ENCODE measurements at regions not wholly inside any gene's neighbourhood (a gene's known extent, or its start where the extent isn't known, plus 50 kb on each side); places are given as distances from the start of the nearest gene placed in this dataset.
"Not testable (repeated sequence)": the region's sequence is repeated elsewhere in the genome, so short reads cannot be mapped to it uniquely, and the experiment has no call there.

- peaks cover 15 to 29% (median 15%) of the 10 kb centered on the region in 3 donors for H3K9me3 Mint-ChIP-seq
- H3K36me3 Mint-ChIP-seq; POLR2A ChIA-PET; H3K27me3 Mint-ChIP-seq; H3K4me3 Mint-ChIP-seq; H3K9me3 ChIP-seq; H3K4me1 Mint-ChIP-seq; H3K27ac ChIP-seq (ENCODE audit: low read length); ATAC-seq (replicated peaks in 1 of 4); CTCF ChIA-PET; H3K4me1 ChIP-seq (ENCODE audit: control insufficient read depth in 1 of 2, extremely low read depth in 1 of 2, insufficient read depth in 2 of 2, low read length in 2 of 2); DNase-seq; H3K4me3 ChIP-seq (ENCODE audit: control insufficient read depth in 1 of 2, extremely low read depth in 1 of 2, low read length in 1 of 2); H3K27me3 ChIP-seq (replicated peaks in 1 of 2; ENCODE audit: control insufficient read depth in 2 of 2, extremely low read depth in 1 of 2, insufficient read depth in 2 of 2, low read length in 1 of 2); H3K27ac Mint-ChIP-seq; H3K36me3 ChIP-seq (ENCODE audit: control insufficient read depth in 2 of 2, extremely low read depth in 1 of 2, insufficient read depth in 1 of 2, low read length in 1 of 2): not testable (repeated sequence)
- WGBS (ENCODE audit: insufficient coverage) = 86% methylated on average over 20 of the region's 26 CpGs
Measured at GRCh38 chr3:166423824-166424513, 586.7 kb upstream of the BCHE start.

- no peak overlapping the region for H3K4me3 ChIP-seq (ENCODE audit: control insufficient read depth in 1 of 2, extremely low read depth in 1 of 2, low read length in 1 of 2)
- H3K36me3 Mint-ChIP-seq = no peaks in the 10 kb centered on the region
- H3K9me3 ChIP-seq = no peaks in the 10 kb centered on the region
- ChIA-PET POLR2A (no interaction called here), CTCF (no interaction called here)
- no peak for DNase-seq
- peaks cover 15 to 39% (median 19%) of the 10 kb centered on the region in 3 donors for H3K9me3 Mint-ChIP-seq
- no peaks in the 10 kb centered on the region for H3K4me1 Mint-ChIP-seq
- no peak overlapping the region for H3K4me3 Mint-ChIP-seq
- no peak overlapping the region for H3K27ac ChIP-seq (ENCODE audit: low read length)
- no peaks in the 10 kb centered on the region for H3K27me3 ChIP-seq (replicated peaks in 1 of 2; ENCODE audit: control insufficient read depth in 2 of 2, extremely low read depth in 1 of 2, insufficient read depth in 2 of 2, low read length in 1 of 2)
- no peak overlapping the region for H3K27ac Mint-ChIP-seq
- ATAC-seq (replicated peaks in 1 of 4) = no peak
- no peaks in the 10 kb centered on the region for H3K27me3 Mint-ChIP-seq
- no peaks in the 10 kb centered on the region for H3K36me3 ChIP-seq (ENCODE audit: control insufficient read depth in 2 of 2, extremely low read depth in 1 of 2, insufficient read depth in 1 of 2, low read length in 1 of 2)
- H3K4me1 ChIP-seq (ENCODE audit: control insufficient read depth in 1 of 2, extremely low read depth in 1 of 2, insufficient read depth in 2 of 2, low read length in 2 of 2) = no peaks in the 10 kb centered on the region
Measured at GRCh38 chr3:166422556-166422955, 585.3 kb upstream of the BCHE start.

- H3K9me3 Mint-ChIP-seq = peaks cover 10 to 38% (median 13%) of the 10 kb centered on the region in 3 donors
- no peaks in the 10 kb centered on the region for H3K9me3 ChIP-seq
- H3K36me3 ChIP-seq (ENCODE audit: control insufficient read depth in 2 of 2, extremely low read depth in 1 of 2, insufficient read depth in 1 of 2, low read length in 1 of 2) = no peaks in the 10 kb centered on the region
- H3K4me1 ChIP-seq (ENCODE audit: control insufficient read depth in 1 of 2, extremely low read depth in 1 of 2, insufficient read depth in 2 of 2, low read length in 2 of 2) = no peaks in the 10 kb centered on the region
- CTCF ChIA-PET = no interaction called here
- no peak for DNase-seq
- no peaks in the 10 kb centered on the region for H3K36me3 Mint-ChIP-seq
- no peak overlapping the region for H3K27ac Mint-ChIP-seq
- no peaks in the 10 kb centered on the region for H3K27me3 ChIP-seq (replicated peaks in 1 of 2; ENCODE audit: control insufficient read depth in 2 of 2, extremely low read depth in 1 of 2, insufficient read depth in 2 of 2, low read length in 1 of 2)
- H3K4me3 Mint-ChIP-seq = no peak overlapping the region
- H3K4me3 ChIP-seq (ENCODE audit: control insufficient read depth in 1 of 2, extremely low read depth in 1 of 2, low read length in 1 of 2) = no peak overlapping the region
- ATAC-seq (replicated peaks in 1 of 4) = no peak
- no peaks in the 10 kb centered on the region for H3K27me3 Mint-ChIP-seq
- no CpG with 5 or more reads among the region's 2 CpGs for WGBS (ENCODE audit: insufficient coverage)
- POLR2A ChIA-PET = no interaction called here
- H3K4me1 Mint-ChIP-seq = no peaks in the 10 kb centered on the region
- no peak overlapping the region for H3K27ac ChIP-seq (ENCODE audit: low read length)
Measured at GRCh38 chr3:166420071-166420470, 582.8 kb upstream of the BCHE start.

- CTCF ChIA-PET = no interaction called here
- no peak overlapping the region for H3K4me3 ChIP-seq (ENCODE audit: control insufficient read depth in 1 of 2, extremely low read depth in 1 of 2, low read length in 1 of 2)
- no CpG with 5 or more reads among the region's 1 CpG for WGBS (ENCODE audit: insufficient coverage)
Measured at GRCh38 chr3:166405896-166406295, 568.7 kb upstream of the BCHE start.

GRCh38 chr3:166405465-166405864, 568.2 kb upstream of the BCHE start:
- H3K9me3 Mint-ChIP-seq = peaks cover 3 to 13% (median 11%) of the 10 kb centered on the region in 3 donors
- H3K36me3 Mint-ChIP-seq = no peaks in the 10 kb centered on the region
- CTCF ChIA-PET = no interaction called here
- H3K27ac Mint-ChIP-seq = no peak overlapping the region
- DNase-seq (no peak), ATAC-seq (replicated peaks in 1 of 4) (no peak)
- Histone ChIP-seq H3K9me3 (no peaks in the 10 kb centered on the region), H3K36me3 (ENCODE audit: control insufficient read depth in 2 of 2, extremely low read depth in 1 of 2, insufficient read depth in 1 of 2, low read length in 1 of 2) (no peaks in the 10 kb centered on the region), H3K27ac (ENCODE audit: low read length) (no peak overlapping the region), H3K4me1 (ENCODE audit: control insufficient read depth in 1 of 2, extremely low read depth in 1 of 2, insufficient read depth in 2 of 2, low read length in 2 of 2) (no peaks in the 10 kb centered on the region), H3K27me3 (replicated peaks in 1 of 2; ENCODE audit: control insufficient read depth in 2 of 2, extremely low read depth in 1 of 2, insufficient read depth in 2 of 2, low read length in 1 of 2) (no peaks in the 10 kb centered on the region), H3K4me3 (ENCODE audit: control insufficient read depth in 1 of 2, extremely low read depth in 1 of 2, low read length in 1 of 2) (no peak overlapping the region)
- H3K4me1 Mint-ChIP-seq = no peaks in the 10 kb centered on the region
- H3K27me3 Mint-ChIP-seq = no peaks in the 10 kb centered on the region
- no peak overlapping the region for H3K4me3 Mint-ChIP-seq
- POLR2A ChIA-PET = no interaction called here

More at GRCh38 chr3:166405896-166406295, 568.7 kb upstream of the BCHE start:
- Histone ChIP-seq H3K9me3 (no peaks in the 10 kb centered on the region), H3K36me3 (ENCODE audit: control insufficient read depth in 2 of 2, extremely low read depth in 1 of 2, insufficient read depth in 1 of 2, low read length in 1 of 2) (no peaks in the 10 kb centered on the region), H3K4me1 (ENCODE audit: control insufficient read depth in 1 of 2, extremely low read depth in 1 of 2, insufficient read depth in 2 of 2, low read length in 2 of 2) (no peaks in the 10 kb centered on the region), H3K27ac (ENCODE audit: low read length) (no peak overlapping the region), H3K27me3 (replicated peaks in 1 of 2; ENCODE audit: control insufficient read depth in 2 of 2, extremely low read depth in 1 of 2, insufficient read depth in 2 of 2, low read length in 1 of 2) (no peaks in the 10 kb centered on the region)
- H3K27me3 Mint-ChIP-seq = no peaks in the 10 kb centered on the region
- POLR2A ChIA-PET = no interaction called here
- H3K36me3 Mint-ChIP-seq = no peaks in the 10 kb centered on the region
- no peaks in the 10 kb centered on the region for H3K4me1 Mint-ChIP-seq
- DNase-seq (no peak), ATAC-seq (replicated peaks in 1 of 4) (no peak)
- no peak overlapping the region for H3K27ac Mint-ChIP-seq
- H3K9me3 Mint-ChIP-seq = peaks cover 3 to 13% (median 11%) of the 10 kb centered on the region in 3 donors
- no peak overlapping the region for H3K4me3 Mint-ChIP-seq

- no peak overlapping the region for H3K27ac Mint-ChIP-seq
Measured at GRCh38 chr3:166390303-166390702, 553.1 kb upstream of the BCHE start.

GRCh38 chr3:166388321-166388720, 551.1 kb upstream of the BCHE start:
- H3K27me3 ChIP-seq (replicated peaks in 1 of 2; ENCODE audit: control insufficient read depth in 2 of 2, extremely low read depth in 1 of 2, insufficient read depth in 2 of 2, low read length in 1 of 2) = no peaks in the 10 kb centered on the region
- H3K9me3 ChIP-seq = no peaks in the 10 kb centered on the region
- H3K27ac ChIP-seq (ENCODE audit: low read length) = no peak overlapping the region
- no peak overlapping the region for H3K4me3 Mint-ChIP-seq
- ChIA-PET POLR2A (interaction anchor here in 1 of 2 donors (0.7 kb wide), 1 partner anchor 23 kb away, joined by 3 read pairs; no protein-coding TSS in a partner anchor), CTCF (no interaction called here)
- H3K9me3 Mint-ChIP-seq = peaks cover 7 to 17% (median 12%) of the 10 kb centered on the region in 3 donors
- no peaks in the 10 kb centered on the region for H3K36me3 ChIP-seq (ENCODE audit: control insufficient read depth in 2 of 2, extremely low read depth in 1 of 2, insufficient read depth in 1 of 2, low read length in 1 of 2)
- no peaks in the 10 kb centered on the region for H3K36me3 Mint-ChIP-seq
- no peaks in the 10 kb centered on the region for H3K27me3 Mint-ChIP-seq
- H3K4me3 ChIP-seq (ENCODE audit: control insufficient read depth in 1 of 2, extremely low read depth in 1 of 2, low read length in 1 of 2) = no peak overlapping the region
- no CpG with 5 or more reads among the region's 2 CpGs for WGBS (ENCODE audit: insufficient coverage)
- no peaks in the 10 kb centered on the region for H3K4me1 ChIP-seq (ENCODE audit: control insufficient read depth in 1 of 2, extremely low read depth in 1 of 2, insufficient read depth in 2 of 2, low read length in 2 of 2)
- ATAC-seq (replicated peaks in 1 of 4) = no peak
- no peak overlapping the region for H3K27ac Mint-ChIP-seq
- H3K4me1 Mint-ChIP-seq = no peaks in the 10 kb centered on the region
- no peak for DNase-seq

More at GRCh38 chr3:166390303-166390702, 553.1 kb upstream of the BCHE start:
- ChIA-PET POLR2A (no interaction called here), CTCF (no interaction called here)
- H3K27me3 Mint-ChIP-seq = no peaks in the 10 kb centered on the region
- Histone ChIP-seq H3K36me3 (ENCODE audit: control insufficient read depth in 2 of 2, extremely low read depth in 1 of 2, insufficient read depth in 1 of 2, low read length in 1 of 2) (no peaks in the 10 kb centered on the region), H3K4me3 (ENCODE audit: control insufficient read depth in 1 of 2, extremely low read depth in 1 of 2, low read length in 1 of 2) (no peak overlapping the region), H3K27me3 (replicated peaks in 1 of 2; ENCODE audit: control insufficient read depth in 2 of 2, extremely low read depth in 1 of 2, insufficient read depth in 2 of 2, low read length in 1 of 2) (no peaks in the 10 kb centered on the region), H3K27ac (ENCODE audit: low read length) (no peak overlapping the region), H3K9me3 (no peaks in the 10 kb centered on the region), H3K4me1 (ENCODE audit: control insufficient read depth in 1 of 2, extremely low read depth in 1 of 2, insufficient read depth in 2 of 2, low read length in 2 of 2) (no peaks in the 10 kb centered on the region)
- ATAC-seq (replicated peaks in 1 of 4) (no peak), DNase-seq (no peak)
- H3K9me3 Mint-ChIP-seq = peaks cover 14 to 28% (median 21%) of the 10 kb centered on the region in 3 donors
- H3K4me1 Mint-ChIP-seq = no peaks in the 10 kb centered on the region
- H3K4me3 Mint-ChIP-seq = no peak overlapping the region
- H3K36me3 Mint-ChIP-seq = no peaks in the 10 kb centered on the region
